GM19324 (cell line): ENCODE measurements at regions not wholly inside any gene's neighbourhood (a gene's known extent, or its start where the extent isn't known, plus 50 kb on each side); places are given as distances from the start of the nearest gene placed in this dataset.

Experiments used
- ATAC-seq: cut with Tn5 transposase; IDR thresholded peaks from one replicate; pipeline ENCODE4 v1.9.1; 2021; ENCODE audit warnings: mild to moderate bottlenecking, moderate library complexity; ENCODE audit not compliant: unreplicated experiment, low FRiP score

- no peak for ATAC-seq
Measured at GRCh38 chr13:106143930-106144709, 391.3 kb downstream of the EFNB2 start.

GRCh38 chr13:106143392-106143791 lies 392.1 kb downstream of the EFNB2 start:
- ATAC-seq, result no peak

DNA sequence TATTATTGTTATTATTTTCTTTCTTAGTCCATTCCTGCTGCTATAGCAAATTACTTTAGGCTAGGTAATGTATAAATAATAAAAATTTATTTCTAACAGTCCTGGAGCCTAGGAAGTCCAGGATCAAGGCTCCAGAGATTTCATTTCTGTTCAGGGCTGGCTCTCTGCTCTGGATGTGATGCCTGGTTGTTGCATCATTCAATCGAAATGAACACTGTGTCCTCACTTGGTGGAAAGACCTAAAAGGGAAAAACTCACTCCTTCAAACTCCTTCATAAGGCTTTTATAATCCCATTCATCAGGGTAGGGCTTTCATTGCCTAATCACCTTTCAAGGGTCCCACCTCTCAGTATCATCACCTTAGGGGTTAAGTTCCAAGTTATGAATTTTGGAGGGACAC lies 395.0 kb downstream of the EFNB2 start:
- no peak for ATAC-seq

GRCh38 chr13:106139942-106140341 lies 395.5 kb downstream of the EFNB2 start:
- no peak for ATAC-seq

DNA sequence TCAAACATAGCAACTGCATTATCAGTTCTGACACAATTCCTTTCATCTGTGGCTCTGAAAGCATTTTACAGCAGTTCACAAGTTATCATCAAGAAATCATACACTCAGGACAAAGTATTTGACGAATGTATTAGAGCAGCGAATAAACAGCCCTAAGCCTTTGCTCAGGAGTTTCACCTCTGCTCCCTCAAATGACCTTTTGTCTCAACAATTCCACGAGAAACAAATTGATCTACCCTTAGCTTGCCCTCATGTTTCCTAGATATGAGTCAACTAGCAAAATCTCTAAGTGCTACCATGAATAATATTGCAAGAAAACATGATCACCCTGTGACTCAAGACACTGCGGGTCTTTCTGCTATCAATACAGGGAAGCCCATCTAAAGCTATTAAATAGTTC lies 396.1 kb downstream of the EFNB2 start:
- no peak for ATAC-seq

DNA sequence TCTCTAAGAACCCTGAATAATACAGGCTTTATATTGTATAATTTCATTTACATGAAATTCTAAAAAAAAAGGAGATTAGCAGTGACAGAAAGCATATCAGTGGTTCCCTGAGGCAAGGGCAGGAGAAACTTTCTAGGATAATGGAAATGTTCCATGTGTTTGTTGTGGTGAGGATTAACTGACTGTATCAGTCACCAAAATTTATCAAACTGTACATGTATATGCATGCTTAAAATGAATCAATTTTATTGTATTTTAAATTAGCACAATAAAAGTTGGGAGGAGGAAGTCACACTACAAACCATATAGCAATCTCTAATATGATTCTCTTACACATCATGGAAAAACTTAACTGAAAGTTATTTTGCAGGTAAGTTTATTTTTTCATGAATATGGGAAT lies 396.8 kb downstream of the EFNB2 start:
- no peak for ATAC-seq

GRCh38 chr13:106133025-106133424 lies 402.4 kb downstream of the EFNB2 start:
- ATAC-seq, result no peak

DNA sequence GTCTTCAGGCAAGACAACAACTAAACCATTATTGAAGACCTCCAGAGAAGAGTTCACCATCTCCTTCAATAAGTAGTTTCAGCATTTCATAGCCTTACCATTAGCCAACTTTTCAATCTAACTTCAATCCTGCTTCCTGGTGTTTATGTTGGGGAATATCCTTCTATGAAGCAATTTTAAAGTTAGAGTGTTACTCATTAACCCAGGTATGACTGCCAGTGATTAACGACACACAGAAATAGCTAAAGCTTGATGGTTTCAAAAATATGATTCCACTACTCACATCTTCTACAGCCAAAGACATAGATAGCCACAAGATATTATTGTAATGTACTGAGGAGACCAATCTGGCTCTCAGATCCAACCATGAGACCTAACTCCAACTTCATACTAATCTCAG lies 403.2 kb downstream of the EFNB2 start:
- no peak for ATAC-seq

DNA sequence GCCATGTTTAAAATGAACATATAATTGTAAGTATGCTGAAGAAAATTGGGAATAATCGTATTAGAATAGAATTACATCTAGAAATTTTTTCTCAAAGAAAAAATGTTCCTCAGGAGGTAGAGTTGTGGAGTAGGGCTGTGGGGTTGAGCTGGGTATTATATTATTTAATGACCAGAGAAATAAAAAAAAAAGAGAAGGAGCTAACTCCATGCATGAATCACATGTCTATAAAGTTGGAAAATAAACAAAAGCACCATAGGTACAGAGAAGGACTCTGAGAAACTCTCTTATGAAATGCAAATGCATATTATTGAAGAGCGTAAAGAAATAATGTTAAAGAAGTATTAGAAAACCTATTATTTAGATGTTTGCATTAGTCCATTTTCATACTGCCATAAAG lies 405.5 kb downstream of the EFNB2 start:
- no peak for ATAC-seq

- no peak for ATAC-seq
Measured at GRCh38 chr13:106129273-106129672, 406.2 kb downstream of the EFNB2 start.

- no peak for ATAC-seq
Measured at GRCh38 chr13:106122234-106122633, 413.2 kb downstream of the EFNB2 start.

DNA sequence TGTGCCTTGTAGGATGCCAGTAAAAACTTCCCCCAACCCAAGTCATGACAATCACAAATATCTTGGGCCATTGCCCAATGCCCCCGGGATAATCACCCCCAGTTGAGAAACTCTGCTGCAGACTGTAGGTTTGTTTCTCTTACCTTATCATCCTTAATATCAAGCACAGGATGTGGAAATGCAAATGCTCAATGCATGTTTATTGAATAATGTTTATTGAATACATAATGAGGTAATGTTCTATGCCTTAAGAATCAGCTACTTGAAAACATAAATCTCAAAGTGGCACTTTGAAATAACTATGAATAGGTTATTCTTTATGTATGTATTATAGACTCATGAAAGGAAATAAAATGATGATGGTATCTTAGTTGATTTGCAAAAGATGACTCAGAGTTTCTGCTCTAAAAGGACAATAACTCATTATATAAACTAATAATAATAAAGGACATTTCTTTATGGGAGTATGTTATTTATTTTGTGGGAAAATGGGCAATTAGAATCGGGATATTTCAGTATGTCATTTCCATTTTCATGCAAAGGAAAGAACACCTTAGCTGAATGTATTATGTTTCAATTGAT lies 414.2 kb downstream of the EFNB2 start:
- no peak for ATAC-seq

GRCh38 chr13:106118996-106119395 lies 416.5 kb downstream of the EFNB2 start:
- ATAC-seq, result no peak

DNA sequence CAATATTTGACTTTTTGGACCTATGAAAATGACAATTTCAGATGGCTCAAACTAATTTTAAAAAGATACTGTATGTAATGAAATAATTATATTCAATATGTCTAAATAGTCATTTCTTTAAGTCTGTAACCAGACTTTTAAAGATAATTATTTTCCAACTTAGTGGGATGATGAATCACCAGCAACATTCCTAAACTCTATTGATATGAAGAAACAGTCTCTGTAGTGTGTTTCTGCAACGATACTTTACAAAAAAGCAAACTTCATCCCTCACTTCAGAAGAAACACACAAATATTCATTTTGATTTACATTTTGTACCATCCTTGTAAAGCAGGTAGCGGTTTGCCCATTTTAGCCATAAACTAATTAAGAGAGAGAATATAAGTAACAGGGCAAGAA lies 417.4 kb downstream of the EFNB2 start:
- ATAC-seq, result no peak

- no peak for ATAC-seq
Measured at GRCh38 chr13:106117640-106118039, 417.8 kb downstream of the EFNB2 start.

DNA sequence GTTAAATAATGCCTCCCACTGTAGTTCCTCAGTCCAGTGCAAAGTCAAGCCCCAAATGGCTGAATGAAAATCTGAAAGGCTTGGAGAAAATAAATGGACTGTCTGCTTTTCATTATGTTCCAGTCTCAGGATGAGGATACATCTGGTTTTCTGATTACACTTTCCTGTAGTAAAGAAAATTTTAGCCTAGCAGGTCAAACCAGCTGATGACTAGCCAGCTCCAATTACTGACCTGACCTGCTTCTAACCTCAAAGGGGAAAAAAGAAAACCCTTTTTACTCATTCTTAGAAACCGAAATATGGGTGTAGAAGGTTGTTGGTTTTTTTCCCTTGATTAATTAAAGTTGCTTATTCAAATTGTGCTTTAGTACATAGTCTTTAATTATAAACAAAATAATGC lies 418.4 kb downstream of the EFNB2 start:
- no peak for ATAC-seq

- ATAC-seq, result no peak
Measured at GRCh38 chr13:106115081-106115480, 420.4 kb downstream of the EFNB2 start.

- ATAC-seq, result no peak
Measured at GRCh38 chr13:106113796-106114195, 421.7 kb downstream of the EFNB2 start.

DNA sequence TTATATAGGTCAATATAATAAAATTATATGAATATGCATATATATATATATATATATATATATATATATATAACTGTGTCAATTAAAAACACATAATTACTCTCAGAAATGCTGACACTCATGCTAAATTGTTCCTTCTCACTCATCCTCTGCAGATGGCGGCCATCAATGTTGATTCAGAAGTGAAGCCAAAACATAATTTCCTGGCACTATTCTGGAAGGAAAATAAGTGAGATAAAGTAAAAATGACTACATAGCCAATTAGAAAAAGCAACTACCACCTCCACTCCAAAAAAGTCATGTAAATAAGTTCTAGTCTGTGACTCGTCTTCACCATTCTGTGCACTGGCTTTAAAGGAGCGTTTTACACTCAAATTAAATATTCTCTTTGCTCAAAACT lies 423.3 kb downstream of the EFNB2 start:
- no peak for ATAC-seq

GRCh38 chr13:106110241-106110855 lies 425.1 kb downstream of the EFNB2 start:
- no peak for ATAC-seq

DNA sequence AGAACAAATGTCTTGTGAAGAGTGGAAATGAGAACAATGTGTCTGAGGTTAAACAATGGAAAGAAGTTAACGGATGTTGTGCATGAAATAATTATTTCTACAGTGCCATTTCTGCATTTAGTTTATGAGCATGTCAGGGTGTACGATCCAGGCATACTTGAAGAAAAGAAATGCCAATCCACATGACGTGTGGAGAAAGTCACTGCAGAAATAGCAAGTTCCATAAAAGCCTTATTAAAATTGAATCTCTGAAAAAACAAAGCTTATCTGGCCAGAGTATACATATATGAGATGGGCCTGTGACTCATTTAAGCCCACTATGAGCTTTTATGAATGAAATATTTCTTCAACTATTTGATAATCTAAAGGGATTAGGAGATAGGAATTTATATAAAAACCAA lies 426.1 kb downstream of the EFNB2 start:
- ATAC-seq, result no peak

DNA sequence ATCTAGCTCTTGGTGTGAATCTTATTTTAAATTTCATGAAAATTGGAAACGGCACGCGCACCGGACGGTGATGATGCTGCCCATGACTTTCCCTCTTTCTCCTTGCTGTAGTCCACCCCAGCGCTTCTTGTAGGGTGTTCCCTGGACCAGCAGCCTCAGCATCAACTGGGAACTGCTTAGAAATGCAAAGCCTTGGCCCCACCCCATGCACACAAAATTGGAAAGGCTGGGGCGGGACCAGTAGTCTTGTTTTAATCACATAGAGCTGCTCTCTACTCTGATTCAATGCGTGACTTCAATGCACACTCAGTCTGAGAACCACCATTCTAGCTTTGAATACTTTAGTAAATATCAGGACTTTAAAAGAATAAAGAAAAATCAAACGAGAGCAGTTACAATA lies 427.1 kb downstream of the EFNB2 start:
- ATAC-seq, result no peak
